ENCODE measurements at regions not wholly inside any gene's neighbourhood (a gene's known extent, or its start where the extent isn't known, plus 50 kb on each side); places are given as distances from the start of the nearest gene placed in this dataset.

DNA sequence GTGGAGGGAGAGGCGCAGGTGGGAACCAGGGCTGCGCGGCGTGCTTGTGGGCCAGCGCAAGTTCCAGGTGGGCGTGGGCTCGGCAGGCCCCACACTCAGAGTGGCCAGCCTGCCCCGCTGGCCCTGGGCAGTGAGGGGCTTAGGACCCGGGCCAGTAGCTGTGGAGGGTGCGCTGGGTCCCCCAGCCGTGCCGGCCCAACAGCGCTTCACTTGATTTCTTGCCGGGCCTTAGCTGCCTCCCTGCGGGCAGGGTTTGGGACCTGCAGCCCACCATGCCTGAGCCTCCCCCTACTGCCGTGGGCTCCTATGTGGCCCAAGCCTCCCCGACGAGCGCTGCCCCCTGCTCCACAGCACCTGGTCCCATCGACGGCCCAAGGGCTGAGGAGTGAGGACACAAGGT is 1636.9 kb upstream of the SLC39A10 start:
- TF ChIP-seq, protein P1, sequence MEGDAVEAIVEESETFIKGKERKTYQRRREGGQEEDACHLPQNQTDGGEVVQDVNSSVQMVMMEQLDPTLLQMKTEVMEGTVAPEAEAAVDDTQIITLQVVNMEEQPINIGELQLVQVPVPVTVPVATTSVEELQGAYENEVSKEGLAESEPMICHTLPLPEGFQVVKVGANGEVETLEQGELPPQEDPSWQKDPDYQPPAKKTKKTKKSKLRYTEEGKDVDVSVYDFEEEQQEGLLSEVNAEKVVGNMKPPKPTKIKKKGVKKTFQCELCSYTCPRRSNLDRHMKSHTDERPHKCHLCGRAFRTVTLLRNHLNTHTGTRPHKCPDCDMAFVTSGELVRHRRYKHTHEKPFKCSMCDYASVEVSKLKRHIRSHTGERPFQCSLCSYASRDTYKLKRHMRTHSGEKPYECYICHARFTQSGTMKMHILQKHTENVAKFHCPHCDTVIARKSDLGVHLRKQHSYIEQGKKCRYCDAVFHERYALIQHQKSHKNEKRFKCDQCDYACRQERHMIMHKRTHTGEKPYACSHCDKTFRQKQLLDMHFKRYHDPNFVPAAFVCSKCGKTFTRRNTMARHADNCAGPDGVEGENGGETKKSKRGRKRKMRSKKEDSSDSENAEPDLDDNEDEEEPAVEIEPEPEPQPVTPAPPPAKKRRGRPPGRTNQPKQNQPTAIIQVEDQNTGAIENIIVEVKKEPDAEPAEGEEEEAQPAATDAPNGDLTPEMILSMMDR (IDR thresholded peaks at IDR 0.05; ENCODE audit: insufficient read depth, low read length, missing control alignments) = no peak
- ChIA-PET CTCF (no interaction called here), POLR2A (no interaction called here)
- H3K4me3 ChIP-seq (ENCODE audit: low read depth, low read length) = no peak overlapping the region
- DNase-seq (ENCODE audit: low read depth, low spot score) = no peak

DNA sequence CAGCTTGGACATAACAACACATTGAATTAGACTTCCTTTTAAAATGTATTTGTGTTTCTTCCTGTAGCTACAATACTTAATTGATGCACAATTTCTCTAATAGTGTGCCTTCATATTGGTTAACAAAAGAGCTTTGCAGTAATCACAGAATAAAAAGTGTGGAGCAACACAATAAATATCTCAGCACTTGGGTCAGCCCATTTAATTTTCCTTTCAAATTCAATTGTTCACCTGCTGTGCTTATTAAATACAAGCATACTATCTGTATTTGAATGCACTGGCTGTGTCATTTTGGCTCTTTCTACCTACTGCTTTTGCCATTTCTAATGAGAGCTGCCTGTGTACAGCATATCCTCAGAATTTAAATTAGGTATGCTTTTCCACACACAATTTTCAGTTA is 1641.3 kb upstream of the SLC39A10 start:
- POLR2A ChIA-PET = no interaction called here
- DNase-seq (ENCODE audit: low read depth, low spot score) = no peak
- CTCF ChIA-PET = no interaction called here
- no peak overlapping the region for H3K4me3 ChIP-seq (ENCODE audit: low read depth, low read length)
- TF ChIP-seq, protein P1 (IDR thresholded peaks at IDR 0.05; ENCODE audit: insufficient read depth, low read length, missing control alignments) = no peak

DNA sequence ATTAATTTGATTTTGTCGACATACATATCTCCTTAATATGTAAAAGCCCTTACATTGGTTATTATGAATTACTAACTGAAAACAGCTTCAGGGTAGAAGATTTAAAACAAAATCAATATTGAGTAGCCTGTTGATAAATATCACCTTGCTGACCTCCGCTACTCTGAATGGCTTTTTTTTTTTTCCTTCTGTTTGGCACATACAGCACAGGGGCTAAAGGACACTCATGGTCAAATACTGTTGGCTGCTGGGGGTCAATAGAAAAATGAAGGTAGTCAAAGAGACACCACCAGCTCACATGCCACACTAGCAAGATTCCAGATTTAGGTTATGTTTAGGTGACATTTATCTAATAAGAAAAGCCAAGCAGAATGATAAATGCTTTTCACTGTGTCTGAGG is 1642.4 kb upstream of the SLC39A10 start:
- DNase-seq (ENCODE audit: low read depth, low spot score) = no peak
- TF ChIP-seq, protein P1 (IDR thresholded peaks at IDR 0.05; ENCODE audit: insufficient read depth, low read length, missing control alignments) = no peak
- H3K4me3 ChIP-seq (ENCODE audit: low read depth, low read length) = no peak overlapping the region
- ChIA-PET POLR2A (no interaction called here), CTCF (no interaction called here)

DNA sequence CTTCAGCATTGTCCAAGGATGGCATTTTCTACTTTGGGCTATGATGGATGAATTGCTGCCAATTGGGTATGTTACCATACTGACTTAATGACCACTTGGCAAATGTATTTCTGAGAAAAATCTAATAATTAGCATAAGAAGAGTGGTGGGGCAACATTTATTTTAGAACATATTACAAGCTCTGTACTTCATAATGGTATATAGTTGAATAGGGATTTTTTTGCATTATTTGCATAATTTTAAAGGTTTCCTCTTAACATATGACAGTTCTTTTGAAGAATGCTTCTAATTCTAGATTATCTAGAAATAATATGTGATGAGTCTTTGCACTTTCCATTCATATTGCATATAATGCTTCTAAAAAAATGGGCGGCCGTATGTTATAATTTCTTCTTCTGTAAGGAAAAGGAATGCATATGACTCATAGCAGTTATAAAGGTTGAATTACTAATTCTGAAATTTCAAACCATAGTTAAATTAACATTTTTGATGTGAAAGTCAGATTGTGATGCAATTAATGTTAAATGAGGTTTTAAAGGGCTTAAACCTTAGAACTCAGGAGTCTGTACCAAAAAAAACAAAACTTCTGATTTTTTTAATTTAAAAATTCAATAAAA is 1652.3 kb upstream of the SLC39A10 start:
- ChIA-PET POLR2A (no interaction called here), CTCF (no interaction called here)
- TF ChIP-seq, protein P1 (IDR thresholded peaks at IDR 0.05; ENCODE audit: insufficient read depth, low read length, missing control alignments) = no peak
- H3K4me3 ChIP-seq (ENCODE audit: low read depth, low read length) = no peak overlapping the region
- no peak for DNase-seq (ENCODE audit: low read depth, low spot score)

DNA sequence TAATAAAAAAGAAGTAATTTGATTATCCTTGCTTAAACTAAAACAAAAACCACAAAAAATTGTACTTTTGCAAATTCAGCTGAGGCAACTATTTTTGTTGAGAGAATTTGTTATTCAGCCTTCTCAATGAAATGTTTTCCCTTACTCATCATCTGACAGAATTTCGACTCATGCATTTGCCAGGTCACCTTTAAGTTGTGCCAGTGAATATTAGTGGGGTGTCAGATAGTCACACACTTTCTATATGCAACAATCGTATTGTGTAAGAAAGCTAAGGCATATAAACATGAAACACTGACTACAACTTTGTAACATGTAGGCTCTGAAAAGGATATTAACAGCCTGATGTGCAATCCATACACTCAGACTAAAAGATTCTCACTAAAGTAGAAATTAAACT is 1653.1 kb upstream of the SLC39A10 start:
- DNase-seq (ENCODE audit: low read depth, low spot score) = no peak
- no peak overlapping the region for H3K4me3 ChIP-seq (ENCODE audit: low read depth, low read length)
- TF ChIP-seq, protein P1 (IDR thresholded peaks at IDR 0.05; ENCODE audit: insufficient read depth, low read length, missing control alignments) = no peak
- CTCF ChIA-PET = no interaction called here
- POLR2A ChIA-PET = no interaction called here

DNA sequence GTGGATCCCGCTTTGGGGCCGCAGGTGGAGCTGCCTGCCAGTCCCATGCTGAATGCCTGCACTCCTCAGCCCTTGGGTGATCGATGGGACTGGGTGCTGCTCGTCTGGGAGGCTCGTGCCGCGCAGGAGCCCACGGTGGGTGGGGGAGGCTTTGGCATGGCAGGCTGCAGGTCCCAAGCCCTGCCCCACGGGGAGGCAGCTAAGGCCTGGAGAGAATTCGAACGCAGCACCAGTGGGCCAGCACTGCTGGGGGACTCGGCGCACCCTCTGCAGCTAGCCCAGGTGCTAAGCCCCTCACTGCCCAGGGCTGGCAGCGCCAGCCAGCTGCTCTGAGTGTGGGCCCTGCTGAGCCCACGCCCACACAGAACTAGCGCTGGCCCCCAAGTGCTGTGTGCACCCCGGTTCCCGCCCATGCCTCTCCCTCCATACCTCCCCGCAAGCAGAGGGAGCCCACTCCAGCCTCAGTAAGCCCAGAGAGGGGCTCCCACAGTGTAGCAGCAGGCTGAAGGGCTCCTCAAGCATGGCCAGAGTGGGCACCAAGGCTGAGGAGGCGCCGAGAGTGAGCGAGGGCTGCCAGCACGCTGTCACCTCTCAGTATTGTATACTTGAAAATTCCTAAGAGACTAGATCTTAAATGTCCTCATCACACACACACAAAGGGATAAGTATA is 1654.2 kb upstream of the SLC39A10 start:
- H3K4me3 ChIP-seq (ENCODE audit: low read depth, low read length) = no peak overlapping the region
- TF ChIP-seq, protein P1 (IDR thresholded peaks at IDR 0.05; ENCODE audit: insufficient read depth, low read length, missing control alignments) = no peak
- ChIA-PET CTCF (no interaction called here), POLR2A (no interaction called here)
- no peak for DNase-seq (ENCODE audit: low read depth, low spot score)

All from AG04449 (cell line).